ENCODE measurements at regions not wholly inside any gene's neighbourhood (a gene's known extent, or its start where the extent isn't known, plus 50 kb on each side); places are given as distances from the start of the nearest gene placed in this dataset.
"Not testable (repeated sequence)": the region's sequence is repeated elsewhere in the genome, so short reads cannot be mapped to it uniquely, and the experiment has no call there.

DNA sequence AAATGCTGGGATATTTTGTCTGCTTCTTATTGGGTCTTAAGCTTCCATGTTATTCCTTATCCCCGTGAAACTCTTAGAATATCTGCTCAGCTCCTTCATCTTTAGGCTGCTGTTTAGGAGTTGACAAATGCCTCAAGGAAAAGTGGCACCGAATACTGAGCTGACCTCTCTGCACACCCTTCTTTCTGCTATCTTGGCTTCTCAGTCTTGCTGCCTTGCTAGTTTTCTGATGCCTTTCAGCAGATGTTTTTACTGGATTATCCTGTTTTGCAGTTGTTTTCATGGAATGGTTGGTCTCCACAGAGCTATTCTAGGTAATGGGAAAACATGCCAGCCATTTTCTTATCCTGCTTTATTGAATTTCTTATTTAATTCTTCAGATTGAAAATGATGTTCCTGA, 86.3 kb downstream of the GYPE start:
- no peaks in the 10 kb centered on the region for H3K9me3 ChIP-seq (ENCODE audit: insufficient read depth, low read depth, low read length)
- no peak overlapping the region for H2AFZ ChIP-seq (ENCODE audit: low read length)
- no peaks in the 10 kb centered on the region for H3F3A ChIP-seq (ENCODE audit: low read depth)
- no peaks in the 10 kb centered on the region for H3K79me2 ChIP-seq (ENCODE audit: insufficient read depth, low read length)
- no peak overlapping the region for H3K9ac ChIP-seq (ENCODE audit: low read depth, low read length, poor library complexity, severe bottlenecking)
- TF ChIP-seq EZH2phosphoT487 (IDR thresholded peaks at IDR 0.05; ENCODE audit: borderline replicate concordance): no peak
- TF ChIP-seq, protein P1, sequence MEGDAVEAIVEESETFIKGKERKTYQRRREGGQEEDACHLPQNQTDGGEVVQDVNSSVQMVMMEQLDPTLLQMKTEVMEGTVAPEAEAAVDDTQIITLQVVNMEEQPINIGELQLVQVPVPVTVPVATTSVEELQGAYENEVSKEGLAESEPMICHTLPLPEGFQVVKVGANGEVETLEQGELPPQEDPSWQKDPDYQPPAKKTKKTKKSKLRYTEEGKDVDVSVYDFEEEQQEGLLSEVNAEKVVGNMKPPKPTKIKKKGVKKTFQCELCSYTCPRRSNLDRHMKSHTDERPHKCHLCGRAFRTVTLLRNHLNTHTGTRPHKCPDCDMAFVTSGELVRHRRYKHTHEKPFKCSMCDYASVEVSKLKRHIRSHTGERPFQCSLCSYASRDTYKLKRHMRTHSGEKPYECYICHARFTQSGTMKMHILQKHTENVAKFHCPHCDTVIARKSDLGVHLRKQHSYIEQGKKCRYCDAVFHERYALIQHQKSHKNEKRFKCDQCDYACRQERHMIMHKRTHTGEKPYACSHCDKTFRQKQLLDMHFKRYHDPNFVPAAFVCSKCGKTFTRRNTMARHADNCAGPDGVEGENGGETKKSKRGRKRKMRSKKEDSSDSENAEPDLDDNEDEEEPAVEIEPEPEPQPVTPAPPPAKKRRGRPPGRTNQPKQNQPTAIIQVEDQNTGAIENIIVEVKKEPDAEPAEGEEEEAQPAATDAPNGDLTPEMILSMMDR (conservative IDR thresholded peaks at IDR 0.05; ENCODE audit: low read length): no peak
- H3K36me3 ChIP-seq (ENCODE audit: insufficient read depth, low read length): no peaks in the 10 kb centered on the region
- no peak overlapping the region for H3K4me2 ChIP-seq (ENCODE audit: low read depth, low read length, poor library complexity, severe bottlenecking)
- H3K27me3 ChIP-seq (ENCODE audit: insufficient read depth, low read length, poor library complexity, severe bottlenecking): no peaks in the 10 kb centered on the region
- H3K9me2 ChIP-seq (replicated peaks; ENCODE audit: low read depth, low read length): no peaks in the 10 kb centered on the region
- H3K4me1 ChIP-seq (ENCODE audit: insufficient read depth, low read length, poor library complexity, severe bottlenecking): no peaks in the 10 kb centered on the region
- no peaks in the 10 kb centered on the region for H4K20me1 ChIP-seq (ENCODE audit: insufficient read depth, low read length, poor library complexity, severe bottlenecking)
- H3K4me3 ChIP-seq (ENCODE audit: low read length, poor library complexity, severe bottlenecking): no peak overlapping the region

DNA sequence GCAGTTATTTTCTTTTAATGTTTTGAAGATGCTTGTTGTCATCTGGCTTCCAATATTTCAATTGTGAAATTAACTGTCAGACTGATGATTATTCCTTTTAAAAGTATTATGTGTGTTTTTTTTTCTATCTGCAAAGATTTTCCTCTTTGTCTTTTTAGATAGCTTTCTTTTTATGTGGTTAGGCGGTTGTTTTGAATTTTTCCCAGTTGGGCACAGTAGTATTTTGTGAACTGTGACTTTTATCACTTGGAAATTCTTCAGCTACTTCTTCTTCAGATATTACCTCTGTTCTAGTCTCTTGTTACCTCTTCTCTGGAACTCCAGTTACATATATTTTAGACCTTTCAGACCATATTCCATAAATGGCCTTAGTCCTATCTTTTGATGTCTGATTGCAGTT, 87.5 kb downstream of the GYPE start:
- not testable (repeated sequence) for H3K79me2 ChIP-seq (ENCODE audit: insufficient read depth, low read length); H3K9ac ChIP-seq (ENCODE audit: low read depth, low read length, poor library complexity, severe bottlenecking); H3K9me2 ChIP-seq (replicated peaks; ENCODE audit: low read depth, low read length); H3K36me3 ChIP-seq (ENCODE audit: insufficient read depth, low read length); H2AFZ ChIP-seq (ENCODE audit: low read length); H3K4me2 ChIP-seq (ENCODE audit: low read depth, low read length, poor library complexity, severe bottlenecking); H3K27me3 ChIP-seq (ENCODE audit: insufficient read depth, low read length, poor library complexity, severe bottlenecking); H3F3A ChIP-seq (ENCODE audit: low read depth); H3K4me1 ChIP-seq (ENCODE audit: insufficient read depth, low read length, poor library complexity, severe bottlenecking); H3K4me3 ChIP-seq (ENCODE audit: low read length, poor library complexity, severe bottlenecking); H4K20me1 ChIP-seq (ENCODE audit: insufficient read depth, low read length, poor library complexity, severe bottlenecking); H3K9me3 ChIP-seq (ENCODE audit: insufficient read depth, low read depth, low read length)

DNA sequence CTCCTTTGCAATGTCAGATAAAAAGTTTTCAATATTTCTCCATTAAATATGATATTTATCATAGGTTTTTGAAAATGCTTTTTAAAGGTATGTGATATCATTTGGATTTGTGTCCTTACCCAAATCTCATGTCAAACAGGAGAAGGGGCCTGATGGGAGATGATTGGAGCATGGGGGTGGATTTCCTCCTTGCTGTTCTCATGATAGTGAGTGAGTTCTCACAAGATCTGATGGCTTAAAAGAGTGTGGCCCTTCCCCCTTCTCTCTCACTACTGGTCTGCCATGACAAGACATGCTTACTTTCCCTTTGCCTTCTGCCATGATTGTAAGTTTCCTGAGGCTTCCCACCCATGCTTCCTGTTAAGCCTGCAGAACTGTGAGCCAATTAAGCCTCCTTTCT, 90.0 kb downstream of the GYPE start:
- not testable (repeated sequence) for H3K4me3 ChIP-seq (ENCODE audit: low read length, poor library complexity, severe bottlenecking); H3K4me2 ChIP-seq (ENCODE audit: low read depth, low read length, poor library complexity, severe bottlenecking); H2AFZ ChIP-seq (ENCODE audit: low read length); H3K9me3 ChIP-seq (ENCODE audit: insufficient read depth, low read depth, low read length); H4K20me1 ChIP-seq (ENCODE audit: insufficient read depth, low read length, poor library complexity, severe bottlenecking); H3K9me2 ChIP-seq (replicated peaks; ENCODE audit: low read depth, low read length); H3K36me3 ChIP-seq (ENCODE audit: insufficient read depth, low read length); H3F3A ChIP-seq (ENCODE audit: low read depth); H3K27me3 ChIP-seq (ENCODE audit: insufficient read depth, low read length, poor library complexity, severe bottlenecking); H3K4me1 ChIP-seq (ENCODE audit: insufficient read depth, low read length, poor library complexity, severe bottlenecking); H3K9ac ChIP-seq (ENCODE audit: low read depth, low read length, poor library complexity, severe bottlenecking); H3K79me2 ChIP-seq (ENCODE audit: insufficient read depth, low read length)

DNA sequence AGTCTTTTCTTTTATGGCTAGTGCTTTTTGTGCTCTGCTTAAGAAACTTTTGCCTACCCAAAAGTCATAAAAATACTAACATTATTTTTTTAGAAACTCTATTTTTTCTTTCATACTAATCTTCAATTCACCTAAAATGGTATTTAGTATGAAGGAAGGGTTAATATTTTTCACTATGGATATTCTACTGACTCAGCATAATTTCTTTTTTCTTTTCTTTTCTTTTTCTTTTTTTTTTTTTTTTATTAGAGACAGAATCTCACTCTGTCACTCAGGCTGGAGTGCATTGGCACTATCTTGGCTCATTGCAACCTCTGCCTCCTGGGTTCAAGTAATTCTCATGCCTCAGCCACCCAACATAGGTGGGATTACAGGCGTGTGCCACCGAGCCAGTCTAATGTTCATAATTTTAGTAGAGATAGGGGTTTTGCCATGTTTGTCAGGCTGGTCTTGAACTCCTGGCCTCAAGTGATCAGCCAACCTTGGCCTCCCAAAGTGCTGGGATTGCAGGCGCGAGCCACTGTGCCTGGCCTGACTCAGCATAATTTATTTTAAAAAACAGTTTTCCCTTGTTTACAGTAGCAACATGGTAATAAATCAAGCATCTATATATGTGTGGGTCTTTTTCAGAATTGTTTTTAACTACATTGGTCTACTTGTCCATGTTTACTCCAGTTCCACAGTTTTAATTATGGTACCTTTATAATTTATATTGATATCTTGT, 91.8 kb downstream of the GYPE start:
- not testable (repeated sequence) for H3K4me2 ChIP-seq (ENCODE audit: low read depth, low read length, poor library complexity, severe bottlenecking); H3K79me2 ChIP-seq (ENCODE audit: insufficient read depth, low read length); H3K9me3 ChIP-seq (ENCODE audit: insufficient read depth, low read depth, low read length); H3F3A ChIP-seq (ENCODE audit: low read depth); H4K20me1 ChIP-seq (ENCODE audit: insufficient read depth, low read length, poor library complexity, severe bottlenecking); H3K27me3 ChIP-seq (ENCODE audit: insufficient read depth, low read length, poor library complexity, severe bottlenecking); H3K9ac ChIP-seq (ENCODE audit: low read depth, low read length, poor library complexity, severe bottlenecking); H2AFZ ChIP-seq (ENCODE audit: low read length); H3K9me2 ChIP-seq (replicated peaks; ENCODE audit: low read depth, low read length); H3K36me3 ChIP-seq (ENCODE audit: insufficient read depth, low read length); H3K4me3 ChIP-seq (ENCODE audit: low read length, poor library complexity, severe bottlenecking); H3K4me1 ChIP-seq (ENCODE audit: insufficient read depth, low read length, poor library complexity, severe bottlenecking)

DNA sequence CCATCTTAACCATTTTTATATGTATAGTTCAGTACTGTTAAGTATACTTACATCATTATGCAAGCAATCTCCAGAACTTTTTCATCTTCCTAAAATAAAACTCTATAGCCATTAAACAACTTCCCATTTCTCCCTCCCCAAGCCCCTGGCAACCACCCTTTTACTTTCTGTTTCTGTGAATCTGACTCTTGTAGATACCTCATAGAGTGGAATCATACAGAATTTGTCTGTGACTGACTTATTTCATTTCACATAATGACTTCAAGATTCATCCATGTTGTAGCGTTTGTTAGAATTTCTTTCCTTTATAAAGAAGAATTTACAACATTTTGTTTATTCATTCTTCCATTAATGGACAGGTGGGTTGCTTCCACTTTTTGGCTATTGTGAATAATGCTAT, 91.2 kb upstream of the FREM3 start:
- H4K20me1 ChIP-seq (ENCODE audit: insufficient read depth, low read length, poor library complexity, severe bottlenecking); H2AFZ ChIP-seq (ENCODE audit: low read length); H3K9me2 ChIP-seq (replicated peaks; ENCODE audit: low read depth, low read length); H3K36me3 ChIP-seq (ENCODE audit: insufficient read depth, low read length); H3K4me3 ChIP-seq (ENCODE audit: low read length, poor library complexity, severe bottlenecking); H3K27me3 ChIP-seq (ENCODE audit: insufficient read depth, low read length, poor library complexity, severe bottlenecking); H3K9me3 ChIP-seq (ENCODE audit: insufficient read depth, low read depth, low read length); H3F3A ChIP-seq (ENCODE audit: low read depth); H3K4me2 ChIP-seq (ENCODE audit: low read depth, low read length, poor library complexity, severe bottlenecking); H3K9ac ChIP-seq (ENCODE audit: low read depth, low read length, poor library complexity, severe bottlenecking); H3K79me2 ChIP-seq (ENCODE audit: insufficient read depth, low read length): not testable (repeated sequence)
- peaks cover 26% of the 10 kb centered on the region for H3K4me1 ChIP-seq (ENCODE audit: insufficient read depth, low read length, poor library complexity, severe bottlenecking)

DNA sequence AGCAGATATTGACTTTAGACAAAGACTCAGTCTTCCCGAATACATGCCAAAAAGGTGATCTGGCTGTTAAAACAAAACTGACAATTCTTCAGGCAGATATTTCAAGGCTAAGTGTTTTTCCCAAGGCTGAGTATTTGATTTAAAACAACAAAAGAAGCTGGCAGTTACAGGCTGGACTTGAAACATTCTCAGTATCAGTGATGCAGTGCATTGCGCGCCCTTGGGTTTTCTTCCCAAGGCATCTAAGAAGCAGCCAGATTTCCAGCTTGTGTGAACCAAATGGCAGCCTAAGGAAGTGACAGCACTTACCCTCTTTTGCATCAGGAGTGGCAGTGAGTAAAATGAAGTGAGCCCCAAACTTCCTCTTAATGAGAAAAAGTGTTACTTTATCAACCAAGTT, 90.0 kb upstream of the FREM3 start:
- H3K79me2 ChIP-seq (ENCODE audit: insufficient read depth, low read length); H4K20me1 ChIP-seq (ENCODE audit: insufficient read depth, low read length, poor library complexity, severe bottlenecking); H3K36me3 ChIP-seq (ENCODE audit: insufficient read depth, low read length); H3F3A ChIP-seq (ENCODE audit: low read depth); H3K27me3 ChIP-seq (ENCODE audit: insufficient read depth, low read length, poor library complexity, severe bottlenecking); H3K9me3 ChIP-seq (ENCODE audit: insufficient read depth, low read depth, low read length); H3K9me2 ChIP-seq (replicated peaks; ENCODE audit: low read depth, low read length): not testable (repeated sequence)
- Histone ChIP-seq H3K4me2 (ENCODE audit: low read depth, low read length, poor library complexity, severe bottlenecking) (peak overlapping the region; percentile 62), H3K9ac (ENCODE audit: low read depth, low read length, poor library complexity, severe bottlenecking) (peak overlapping the region; percentile 35), H3K4me1 (ENCODE audit: insufficient read depth, low read length, poor library complexity, severe bottlenecking) (peaks cover 26% of the 10 kb centered on the region), H3K4me3 (ENCODE audit: low read length, poor library complexity, severe bottlenecking) (peak overlapping the region; percentile 22), H2AFZ (ENCODE audit: low read length) (0 out of 2 replicates have a peak overlapping the region, but pooled peaks have one; percentile 0)

DNA sequence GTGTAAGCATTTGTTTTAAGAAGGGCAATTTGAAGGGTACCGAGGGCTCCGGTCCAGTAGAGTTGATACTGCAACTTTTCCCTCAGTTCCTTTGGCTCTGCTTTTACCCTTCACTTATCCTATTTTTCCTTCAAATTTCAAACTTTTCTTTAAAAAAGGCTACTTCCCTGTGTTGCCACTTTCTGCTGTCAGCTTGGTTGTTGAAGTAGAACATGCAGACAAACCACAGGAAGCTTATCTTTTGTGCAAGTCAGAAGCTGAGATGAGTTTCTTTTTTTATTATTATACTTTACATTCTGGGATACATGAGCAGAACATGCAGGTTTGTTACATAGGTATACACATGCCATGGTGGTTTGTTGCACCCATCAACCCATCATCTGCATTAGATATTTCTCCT, 89.1 kb upstream of the FREM3 start:
- peak overlapping the region; percentile 62 for H3K4me2 ChIP-seq (ENCODE audit: low read depth, low read length, poor library complexity, severe bottlenecking)
- H3K9me3 ChIP-seq (ENCODE audit: insufficient read depth, low read depth, low read length); H3K79me2 ChIP-seq (ENCODE audit: insufficient read depth, low read length); H3F3A ChIP-seq (ENCODE audit: low read depth); H2AFZ ChIP-seq (ENCODE audit: low read length); H3K9ac ChIP-seq (ENCODE audit: low read depth, low read length, poor library complexity, severe bottlenecking); H3K9me2 ChIP-seq (replicated peaks; ENCODE audit: low read depth, low read length); H3K36me3 ChIP-seq (ENCODE audit: insufficient read depth, low read length); H4K20me1 ChIP-seq (ENCODE audit: insufficient read depth, low read length, poor library complexity, severe bottlenecking); H3K27me3 ChIP-seq (ENCODE audit: insufficient read depth, low read length, poor library complexity, severe bottlenecking): not testable (repeated sequence)
- H3K4me1 ChIP-seq (ENCODE audit: insufficient read depth, low read length, poor library complexity, severe bottlenecking): peaks cover 26% of the 10 kb centered on the region
- peak overlapping the region; percentile 20 for H3K4me3 ChIP-seq (ENCODE audit: low read length, poor library complexity, severe bottlenecking)
